ENCODE measurements at regions not wholly inside any gene's neighbourhood (a gene's known extent, or its start where the extent isn't known, plus 50 kb on each side); places are given as distances from the start of the nearest gene placed in this dataset.

- no peak overlapping the region for H3K4ac ChIP-seq (replicated peaks; ENCODE audit: insufficient read length, low read depth, low read length)
- H3K9ac ChIP-seq (replicated peaks in 1 of 4; ENCODE audit: extremely low read depth in 1 of 4, low read depth in 3 of 4, low read length in 3 of 4), result no peak overlapping the region
- peaks cover 0 to 2% (median 0%) of the 10 kb centered on the region in 4 experiments; a peak in 3 of 7 replicates for H3K4me1 ChIP-seq (replicated peaks in 1 of 4; ENCODE audit: control insufficient read depth in 3 of 4, insufficient read depth in 4 of 4, low read length in 3 of 4)
- H3K18ac ChIP-seq (ENCODE audit: extremely low read depth, low read length), result no peak overlapping the region
- no peak overlapping the region for H3K4me3 ChIP-seq (ENCODE audit: extremely low read depth in 1 of 4, insufficient read depth in 2 of 4, low read depth in 3 of 4, low read length in 4 of 4)
- H4K5ac ChIP-seq (ENCODE audit: insufficient read length, low read depth, low read length), result no peak overlapping the region
- no peak overlapping the region for H4K91ac ChIP-seq (replicated peaks; ENCODE audit: insufficient read length, low read length)
- H2BK12ac ChIP-seq (ENCODE audit: low read depth, low read length), result no peak overlapping the region
- H3K23ac ChIP-seq (ENCODE audit: insufficient read length), result no peak overlapping the region
- H3K9me3 ChIP-seq (ENCODE audit: insufficient read depth in 2 of 2, low read depth in 1 of 2, low read length in 1 of 2), result no peaks in the 10 kb centered on the region
- 90% methylated on average over 4 of the region's 4 CpGs; no CpG with 5 or more reads in 1 of the 2 experiments for WGBS, 2 experiments (ENCODE audit: extremely low coverage in 1 of 2, insufficient coverage in 1 of 2, insufficient read length in 1 of 2, insufficient replicate concordance in 2 of 2, low coverage in 1 of 2, low lambda C conversion rate in 2 of 2, missing lambda C conversion rate in 1 of 2)
- no peak overlapping the region for H3K27ac ChIP-seq (ENCODE audit: low read depth, low read length)
- no peaks in the 10 kb centered on the region for H3K23me2 ChIP-seq (ENCODE audit: low read depth, low read length)
- H3K4me2 ChIP-seq (ENCODE audit: insufficient read depth in 1 of 2, low read depth in 2 of 2, low read length in 2 of 2), result no peak overlapping the region
- DNase-seq (ENCODE audit: low read depth in 1 of 2, low spot score in 2 of 2) (no peak), FAIRE-seq (no peak)
- no peak overlapping the region for H2BK5ac ChIP-seq (ENCODE audit: low read depth, low read length)
- H3K56ac ChIP-seq (replicated peaks; ENCODE audit: insufficient read length, low read depth, low read length), result no peak overlapping the region
- no peak overlapping the region for H4K8ac ChIP-seq (ENCODE audit: extremely low read depth, insufficient read depth, low read length)
- H3K36me3 ChIP-seq (ENCODE audit: control insufficient read depth in 2 of 4, insufficient read depth in 4 of 4, low read length in 3 of 4), result no peaks in the 10 kb centered on the region
- H2BK15ac ChIP-seq (ENCODE audit: low read length), result no peak overlapping the region
- H3K14ac ChIP-seq (ENCODE audit: insufficient read length), result no peak overlapping the region
- H4K20me1 ChIP-seq (replicated peaks in 1 of 2; ENCODE audit: control insufficient read depth in 1 of 2, insufficient read depth in 2 of 2, low read length in 2 of 2), result no peaks in the 10 kb centered on the region
- no peaks in the 10 kb centered on the region for H3K79me2 ChIP-seq (ENCODE audit: control insufficient read depth in 1 of 2, insufficient read depth in 2 of 2, low read length in 2 of 2)
- no peak overlapping the region for H2BK20ac ChIP-seq (ENCODE audit: low read length)
- no peak overlapping the region for H2AK5ac ChIP-seq (ENCODE audit: low read depth, low read length)
- no peaks in the 10 kb centered on the region for H3K79me1 ChIP-seq (ENCODE audit: low read depth, low read length)
- CTCF ChIA-PET (ENCODE audit: partially characterized antibody), result interaction anchor here (0.6 kb wide), 1 partner anchor 255 kb away, joined by 3 read pairs; no protein-coding TSS in a partner anchor
- H2AFZ ChIP-seq (ENCODE audit: low read length), result no peak overlapping the region
- no peak overlapping the region for H2BK120ac ChIP-seq (replicated peaks; ENCODE audit: low read depth, low read length)
- TF ChIP-seq CEBPB (IDR thresholded peaks at IDR 0.05; ENCODE audit: low read depth, low read length) (no peak), POU5F1 (IDR thresholded peaks at IDR 0.05; ENCODE audit: low read depth, low read length) (no peak), POLR2AphosphoS5 (IDR thresholded peaks at IDR 0.05; ENCODE audit: low read depth, low read length) (no peak), NANOG (IDR thresholded peaks at IDR 0.05; ENCODE audit: insufficient read depth, low read depth, low read length, poor library complexity, severe bottlenecking) (no peak), GABPA (IDR thresholded peaks at IDR 0.05; ENCODE audit: borderline replicate concordance, insufficient read depth, low read length) (no peak), KDM4A (IDR thresholded peaks at IDR 0.05; ENCODE audit: low read depth, low read length, severe bottlenecking) (no peak), TBP (IDR thresholded peaks at IDR 0.05; ENCODE audit: low read depth, low read length) (no peak), BACH1 (IDR thresholded peaks at IDR 0.05; ENCODE audit: low read length) (no peak), CTCF (IDR thresholded peaks at IDR 0.05; ENCODE audit: control extremely low read depth in 1 of 3, insufficient read depth in 1 of 3, low read depth in 1 of 3, low read length in 3 of 3) (no peak)
- H3K27me3 ChIP-seq (replicated peaks in 1 of 4; ENCODE audit: control insufficient read depth in 3 of 4, extremely low read depth in 1 of 4, insufficient read depth in 3 of 4, low read length in 3 of 4), result no peaks in the 10 kb centered on the region
- POLR2A ChIA-PET (ENCODE audit: partially characterized antibody), result no interaction called here
These were observed 190.9 kb downstream of the MAFB start for GRCh38 chr20:40497899-40498691.
